ENCODE measurements at regions not wholly inside any gene's neighbourhood (a gene's known extent, or its start where the extent isn't known, plus 50 kb on each side); places are given as distances from the start of the nearest gene placed in this dataset.

GRCh38 chr2:20111311-20112131 is 60.1 kb upstream of the LAPTM4A start:
- H3K4me1 ChIP-seq, result peaks cover 21% of the 10 kb centered on the region
- H3K4me3 ChIP-seq, result no peak overlapping the region
- H3K27ac ChIP-seq, result peak overlapping the region; percentile 49
- H3K9me3 ChIP-seq, result peaks cover 4% of the 10 kb centered on the region
- H3K27me3 ChIP-seq, result no peaks in the 10 kb centered on the region
- no peak for TF ChIP-seq Cebpa-rat (IDR thresholded peaks at IDR 0.05)
- peak overlapping the region; percentile 46; the same call in 1 of the 2 replicates for H3K9ac ChIP-seq
- peak overlapping the region; percentile 61 for H3K4me2 ChIP-seq
- H4K20me1 ChIP-seq, result no peaks in the 10 kb centered on the region
- no peaks in the 10 kb centered on the region for H3K36me3 ChIP-seq

- Histone ChIP-seq H3K4me3 (no peak overlapping the region), H4K20me1 (no peaks in the 10 kb centered on the region), H3K27ac (peak overlapping the region; percentile 49), H3K9ac (peak overlapping the region; percentile 46; the same call in 1 of the 2 replicates), H3K4me1 (peaks cover 21% of the 10 kb centered on the region), H3K36me3 (no peaks in the 10 kb centered on the region), H3K4me2 (peak overlapping the region; percentile 61), H3K9me3 (peaks cover 10% of the 10 kb centered on the region), H3K27me3 (no peaks in the 10 kb centered on the region)
- TF ChIP-seq Cebpa-rat (IDR thresholded peaks at IDR 0.05), result no peak
Observed at GRCh38 chr2:20110876-20111275, 59.4 kb upstream of the LAPTM4A start.

GRCh38 chr2:20110383-20110782 is 59.0 kb upstream of the LAPTM4A start:
- no peak overlapping the region for H3K4me3 ChIP-seq

GRCh38 chr2:20108655-20109396 is 57.4 kb upstream of the LAPTM4A start:
- peaks cover 10% of the 10 kb centered on the region for H3K9me3 ChIP-seq
- no peak for TF ChIP-seq Cebpa-rat (IDR thresholded peaks at IDR 0.05)
- no peak overlapping the region for H3K4me2 ChIP-seq
- H3K36me3 ChIP-seq, result no peaks in the 10 kb centered on the region
- no peaks in the 10 kb centered on the region for H4K20me1 ChIP-seq
- no peak overlapping the region for H3K4me3 ChIP-seq
- H3K27ac ChIP-seq, result no peak overlapping the region
- H3K9ac ChIP-seq, result no peak overlapping the region
- H3K27me3 ChIP-seq, result no peaks in the 10 kb centered on the region
- peaks cover 21% of the 10 kb centered on the region for H3K4me1 ChIP-seq

More at GRCh38 chr2:20110383-20110782, 59.0 kb upstream of the LAPTM4A start:
- Histone ChIP-seq H3K27ac (no peak overlapping the region), H3K4me1 (peaks cover 21% of the 10 kb centered on the region), H4K20me1 (no peaks in the 10 kb centered on the region), H3K36me3 (no peaks in the 10 kb centered on the region), H3K27me3 (no peaks in the 10 kb centered on the region), H3K9me3 (peaks cover 10% of the 10 kb centered on the region), H3K9ac (no peak overlapping the region), H3K4me2 (no peak overlapping the region)
- no peak for TF ChIP-seq Cebpa-rat (IDR thresholded peaks at IDR 0.05)

GRCh38 chr2:20107776-20108175 is 56.3 kb upstream of the LAPTM4A start:
- Histone ChIP-seq H3K27ac (no peak overlapping the region), H3K4me1 (peaks cover 21% of the 10 kb centered on the region), H4K20me1 (no peaks in the 10 kb centered on the region), H3K4me2 (no peak overlapping the region), H3K27me3 (no peaks in the 10 kb centered on the region), H3K9ac (no peak overlapping the region), H3K4me3 (no peak overlapping the region), H3K36me3 (no peaks in the 10 kb centered on the region), H3K9me3 (peaks cover 10% of the 10 kb centered on the region)
- TF ChIP-seq Cebpa-rat (IDR thresholded peaks at IDR 0.05), result no peak

- TF ChIP-seq Cebpa-rat (IDR thresholded peaks at IDR 0.05), result no peak
- Histone ChIP-seq H3K27ac (no peak overlapping the region), H3K36me3 (no peaks in the 10 kb centered on the region), H3K27me3 (no peaks in the 10 kb centered on the region), H3K4me3 (no peak overlapping the region), H3K4me2 (no peak overlapping the region), H3K9ac (no peak overlapping the region), H4K20me1 (no peaks in the 10 kb centered on the region), H3K9me3 (peaks cover 11% of the 10 kb centered on the region), H3K4me1 (peaks cover 21% of the 10 kb centered on the region)
Observed at GRCh38 chr2:20107352-20107751, 55.9 kb upstream of the LAPTM4A start.

GRCh38 chr2:20106746-20107145 is 55.3 kb upstream of the LAPTM4A start:
- H3K4me1 ChIP-seq, result peaks cover 15% of the 10 kb centered on the region
- no peaks in the 10 kb centered on the region for H3K36me3 ChIP-seq
- H3K9ac ChIP-seq, result no peak overlapping the region
- H4K20me1 ChIP-seq, result no peaks in the 10 kb centered on the region
- H3K27me3 ChIP-seq, result no peaks in the 10 kb centered on the region
- no peak for TF ChIP-seq Cebpa-rat (IDR thresholded peaks at IDR 0.05)
- H3K27ac ChIP-seq, result no peak overlapping the region
- H3K4me3 ChIP-seq, result no peak overlapping the region
- H3K9me3 ChIP-seq, result peaks cover 17% of the 10 kb centered on the region
- no peak overlapping the region for H3K4me2 ChIP-seq

- no peak for TF ChIP-seq Cebpa-rat (IDR thresholded peaks at IDR 0.05)
- H4K20me1 ChIP-seq, result no peaks in the 10 kb centered on the region
- H3K4me3 ChIP-seq, result no peak overlapping the region
- H3K9me3 ChIP-seq, result peaks cover 19% of the 10 kb centered on the region
- H3K27me3 ChIP-seq, result no peaks in the 10 kb centered on the region
- no peaks in the 10 kb centered on the region for H3K4me1 ChIP-seq
- H3K27ac ChIP-seq, result no peak overlapping the region
- H3K36me3 ChIP-seq, result no peaks in the 10 kb centered on the region
- H3K9ac ChIP-seq, result no peak overlapping the region
- H3K4me2 ChIP-seq, result no peak overlapping the region
Observed at GRCh38 chr2:20104900-20105545, 53.6 kb upstream of the LAPTM4A start.

GRCh38 chr2:20103530-20103929 is 52.1 kb upstream of the LAPTM4A start:
- no peak overlapping the region for H3K27ac ChIP-seq
- H3K9me3 ChIP-seq, result peaks cover 19% of the 10 kb centered on the region
- H4K20me1 ChIP-seq, result no peaks in the 10 kb centered on the region
- H3K4me1 ChIP-seq, result no peaks in the 10 kb centered on the region
- TF ChIP-seq Cebpa-rat (IDR thresholded peaks at IDR 0.05), result no peak
- H3K4me2 ChIP-seq, result no peak overlapping the region
- H3K27me3 ChIP-seq, result no peaks in the 10 kb centered on the region
- H3K9ac ChIP-seq, result no peak overlapping the region
- no peak overlapping the region for H3K4me3 ChIP-seq
- no peaks in the 10 kb centered on the region for H3K36me3 ChIP-seq
